GM12878 (cell line): ENCODE measurements at regions not wholly inside any gene's neighbourhood (a gene's known extent, or its start where the extent isn't known, plus 50 kb on each side); places are given as distances from the start of the nearest gene placed in this dataset.

Experiments
- ATAC-seq: fragments of 200-7000 bp; cut with Tn5 transposase; 3 replicates; pipeline ENCODE4 v1.9.1; 2020; ENCODE audit warnings: mild to moderate bottlenecking, moderate library complexity
- BruUV-seq: library from RNA; stranded (reverse); fragments of 400-500 nt; replicated peaks from 2 replicates; lab custom pipeline; 2021; lab: Mats Ljungman, UMichigan
- CTCF ChIA-PET: fragments of 300-600 bp; sonication (Branson Sonifier 250); formaldehyde crosslinking; extraction: SDS; loops from one replicate; lab custom pipeline; 2021; ENCODE audit warnings: inconsistent platforms; lab: Yijun Ruan, JAX
- POLR2A ChIA-PET: fragments of 350-600 bp; formaldehyde crosslinking; extraction: SDS; loops from one replicate; lab custom pipeline; 2021; ENCODE audit warnings: inconsistent platforms; lab: Charles Lee
- RAD21 ChIA-PET: fragments of 300-600 bp; sonication (Branson Sonifier 250); formaldehyde crosslinking; loops from one replicate; lab custom pipeline; 2023; ENCODE audit warnings: antibody characterized with exemption; ENCODE audit not compliant: unreplicated experiment; lab: Charles Lee
- SMC1A ChIA-PET: fragments of 300-600 bp; sonication (Branson Sonifier 250); formaldehyde crosslinking; loops from one replicate; lab custom pipeline; 2023; ENCODE audit not compliant: unreplicated experiment, uncharacterized antibody; lab: Charles Lee
- DNase-seq: peaks from one replicate; pipeline ENCODE4 v3.0.0-alpha.2; 2011; ENCODE audit warnings: low read depth, low spot score
- FAIRE-seq: peaks from 3 replicates; lab custom pipeline; 2011; peaks lifted over from hg19 to GRCh38; lab: Jason Lieb, UNC
- H2AFZ ChIP-seq: 2 replicates; pipeline ENCODE4 v1.6.0; 2011; ENCODE audit warnings: low read depth, low read length, control low read depth; ENCODE audit not compliant: control insufficient read depth
- H3K27ac ChIP-seq: 2 replicates; pipeline ENCODE4 v1.5.1; 2011; ENCODE audit warnings: control low read depth; ENCODE audit not compliant: control insufficient read depth, insufficient read depth
- H3K27me3 ChIP-seq, 2 experiments: replicated peaks in 1 of 2; 2 replicates each; pipeline versions ENCODE4 v1.6.0 to v1.6.1; 2011; ENCODE audit warnings: low read length in 1 of 2; ENCODE audit not compliant: control insufficient read depth in 2 of 2, insufficient read depth in 2 of 2
- H3K36me3 ChIP-seq, 2 experiments: 2 replicates each; pipeline ENCODE4 v1.5.1; 2011; ENCODE audit warnings: low read length in 1 of 2; ENCODE audit not compliant: control insufficient read depth in 2 of 2, insufficient read depth in 2 of 2
- H3K4me1 ChIP-seq: 2 replicates; pipeline ENCODE4 v1.6.1; 2011; ENCODE audit warnings: mild to moderate bottlenecking, low read length, moderate library complexity, mixed read lengths; ENCODE audit not compliant: control insufficient read depth, insufficient read depth
- H3K4me2 ChIP-seq: 2 replicates; pipeline ENCODE4 v1.6.0; 2011; ENCODE audit warnings: control low read depth; ENCODE audit not compliant: control insufficient read depth, insufficient read depth
- H3K4me3 ChIP-seq: fragments of 200-600 bp; sonication (generic); 2 replicates; pipeline ENCODE4 v1.5.1; 2016
- H3K79me2 ChIP-seq: 2 replicates; pipeline ENCODE4 v1.6.0; 2011; ENCODE audit warnings: low read length; ENCODE audit not compliant: control insufficient read depth, insufficient read depth
- H3K9ac ChIP-seq: 2 replicates; pipeline ENCODE4 v1.8.0; 2011; ENCODE audit warnings: low read length, control low read depth, mixed read lengths; ENCODE audit not compliant: control insufficient read depth, insufficient read depth
- H3K9me3 ChIP-seq: replicated peaks from 3 replicates; pipeline ENCODE4 v1.5.1; 2011; ENCODE audit warnings: mild to moderate bottlenecking, low read length; ENCODE audit not compliant: control insufficient read depth, insufficient read depth
- H4K20me1 ChIP-seq: 2 replicates; pipeline ENCODE4 v1.6.0; 2011; ENCODE audit not compliant: control insufficient read depth, insufficient read depth
- BACH1 ChIP-seq: fragments of 450-650 bp; IDR thresholded peaks from 2 replicates; pipeline ENCODE4 v1.6.1; 2017; ENCODE audit warnings: mild to moderate bottlenecking, borderline replicate concordance
- CBFB ChIP-seq: IDR thresholded peaks from 2 replicates; pipeline ENCODE4 v1.6.1; 2016; ENCODE audit warnings: antibody characterized with exemption, low read depth
- CHD1 ChIP-seq: IDR thresholded peaks from 2 replicates; pipeline ENCODE4 v1.6.1; 2012; ENCODE audit warnings: low read depth, low read length, improper control_type of control experiment
- EZH2 ChIP-seq: IDR thresholded peaks from 2 replicates; pipeline ENCODE4 v1.6.1; 2012; ENCODE audit warnings: low read depth, mild to moderate bottlenecking, control low read depth, inconsistent platforms, low read length, borderline replicate concordance; ENCODE audit not compliant: control insufficient read depth
- RAD21 ChIP-seq: IDR thresholded peaks from 2 replicates; pipeline ENCODE4 v1.6.1; 2011; ENCODE audit warnings: mild to moderate bottlenecking, low read depth, low read length, moderate library complexity; ENCODE audit not compliant: insufficient read depth
- RAD51 ChIP-seq: fragments of 450-650 bp; IDR thresholded peaks from 2 replicates; pipeline ENCODE4 v1.6.1; 2016; ENCODE audit warnings: moderate library complexity, mild to moderate bottlenecking, inconsistent platforms
- SMAD1 ChIP-seq: fragments of 450-650 bp; IDR thresholded peaks from 2 replicates; pipeline ENCODE4 v1.6.1; 2018; ENCODE audit warnings: mild to moderate bottlenecking, low read depth; ENCODE audit not compliant: partially characterized antibody
- SMC3 ChIP-seq: IDR thresholded peaks from 2 replicates; pipeline ENCODE4 v1.6.1; 2011; ENCODE audit warnings: low read length, improper control_type of control experiment, borderline replicate concordance
- TAF1 ChIP-seq: IDR thresholded peaks from 2 replicates; pipeline ENCODE4 v1.6.1; 2011; ENCODE audit warnings: mild to moderate bottlenecking, low read depth, low read length, borderline replicate concordance
- TARDBP ChIP-seq: IDR thresholded peaks from 2 replicates; pipeline ENCODE4 v1.6.1; 2016; ENCODE audit warnings: borderline replicate concordance
- TCF12 ChIP-seq: IDR thresholded peaks from 2 replicates; pipeline ENCODE4 v1.6.1; 2011; ENCODE audit warnings: low read depth, mild to moderate bottlenecking, low read length
- WGBS: methylation state at CpG from one replicate; pipeline ENCODE4 v1.1.6; 2016; ENCODE audit warnings: low lambda C conversion rate; ENCODE audit not compliant: insufficient replicate concordance, insufficient coverage; ENCODE audit errors: missing lambda C conversion rate; 5-methylcytosine and 5-hydroxymethylcytosine counted together
- in situ Hi-C: fragments of 300-500 bp; cut with MboI; formaldehyde crosslinking; loops from 9 replicates; pipeline ENCODE4 v1.14.3; 2018; ENCODE audit warnings: mixed read lengths
- intact Hi-C: fragments of 100-400 bp; cut with micrococcal nuclease; formaldehyde crosslinking; loops from one replicate; pipeline ENCODE4 v1.14.2; 2022; ENCODE audit not compliant: unreplicated experiment
- TF ChIP-seq, protein P1 (sequence below), 3 experiments: IDR thresholded peaks in 2 of 3; conservative IDR thresholded peaks in 1 of 3; 2 replicates each; pipeline ENCODE4 v1.5.1; 2011; ENCODE audit warnings: low read depth in 3 of 3, low read length in 3 of 3, mild to moderate bottlenecking in 3 of 3, control low read depth in 2 of 3, moderate library complexity in 2 of 3, inconsistent platforms in 1 of 3, mixed read lengths in 1 of 3; ENCODE audit not compliant: control insufficient read depth in 2 of 3, insufficient read depth in 1 of 3; ENCODE audit errors: extremely low read depth in 1 of 3

DNA sequence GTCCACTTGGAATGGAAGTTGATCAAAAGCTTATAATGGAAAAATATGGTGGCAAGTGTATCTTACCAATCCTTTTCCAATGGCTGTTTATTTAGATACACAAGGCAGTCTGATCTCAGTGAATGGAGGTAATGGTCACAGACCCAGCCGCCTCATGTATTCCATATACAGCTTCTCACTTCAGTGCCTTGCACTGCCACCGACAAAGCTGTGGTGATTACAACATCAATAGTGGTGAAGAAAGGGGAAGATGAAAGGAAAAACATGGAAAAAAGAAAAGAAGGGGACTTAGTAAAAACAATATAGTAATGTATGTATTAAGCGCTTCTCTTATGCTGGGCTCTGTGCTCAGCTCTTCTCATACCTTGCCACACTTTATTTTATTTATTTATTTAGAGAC lies 297.3 kb upstream of the RASA1 start:
- TF ChIP-seq TAF1 (no peak), TCF12 (no peak), TARDBP (no peak), CBFB (no peak)
- Histone ChIP-seq H3K27me3 (peaks cover 0 to 2% of the 10 kb centered on the region in 2 experiments; a peak in 1 of 4 replicates), H3K9me3 (no peaks in the 10 kb centered on the region), H3K4me2 (no peak overlapping the region), H4K20me1 (no peaks in the 10 kb centered on the region), H3K36me3 (no peaks in the 10 kb centered on the region), H3K4me3 (no peak overlapping the region), H3K27ac (no peak overlapping the region), H2AFZ (no peak overlapping the region), H3K9ac (no peak overlapping the region), H3K79me2 (no peaks in the 10 kb centered on the region), H3K4me1 (no peaks in the 10 kb centered on the region)
- SMC1A ChIA-PET = interaction anchor here (0.8 to 1.2 kb wide), 8 partner anchors 16 to 430 kb away, joined by 3 to 5 read pairs (median 3); no protein-coding TSS in a partner anchor
- DNase-seq (no peak), FAIRE-seq (no peak), ATAC-seq (no peak)
- WGBS = 91% methylated on average over 3 of the region's 3 CpGs
- in situ Hi-C loops = no loop called here
- RAD21 ChIA-PET = interaction anchor here (1.0 to 1.3 kb wide), 2 partner anchors 430 to 889 kb away, joined by 3 read pairs; no protein-coding TSS in a partner anchor
- CTCF ChIA-PET = interaction anchor here (0.6 to 1.8 kb wide), 10 partner anchors 9 to 1832 kb away, joined by 3 to 6 read pairs (median 4); no protein-coding TSS in a partner anchor
- intact Hi-C loops = no loop called here
- BruUV-seq = no TSS peak
- POLR2A ChIA-PET = interaction anchor here (0.8 kb wide), 1 partner anchor 44 kb away, joined by 5 read pairs; no protein-coding TSS in a partner anchor

DNA sequence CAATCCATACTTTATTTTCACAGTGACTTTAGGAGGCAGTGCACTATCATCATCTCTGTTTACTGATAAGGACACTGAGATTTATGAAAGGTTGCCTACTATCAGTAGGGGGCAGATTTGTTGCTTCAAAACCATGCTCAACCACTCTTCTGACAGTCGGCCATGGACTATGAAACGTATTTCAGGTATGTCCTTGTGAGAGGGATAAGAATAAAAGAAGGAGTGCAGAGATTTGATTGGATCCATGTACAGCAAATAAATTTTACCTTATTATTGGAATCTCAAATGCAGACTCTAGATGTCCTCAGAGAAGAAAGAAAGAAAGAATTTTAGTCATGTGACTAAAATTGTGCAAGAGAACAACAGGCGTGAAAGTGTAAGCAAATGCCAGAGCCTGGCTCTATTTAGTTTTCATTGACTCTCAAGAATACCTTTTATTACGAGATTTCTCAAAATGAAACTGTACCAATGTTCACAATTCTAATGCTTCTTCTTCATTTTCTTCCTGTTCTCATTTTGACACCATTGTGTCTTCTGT lies 296.6 kb upstream of the RASA1 start:
- intact Hi-C loops = no loop called here
- no peak overlapping the region for H3K9ac ChIP-seq
- no peak overlapping the region for H3K27ac ChIP-seq
- in situ Hi-C loops = no loop called here
- 6% methylated on average over 4 of the region's 4 CpGs for WGBS
- H2AFZ ChIP-seq = no peak overlapping the region
- no TSS peak for BruUV-seq
- H3K36me3 ChIP-seq = no peaks in the 10 kb centered on the region
- peak; percentile 64 for FAIRE-seq
- SMC1A ChIA-PET = interaction anchor here (1.0 kb wide), 2 partner anchors 15 to 429 kb away, joined by 3 to 5 read pairs; no protein-coding TSS in a partner anchor
- no peaks in the 10 kb centered on the region for H3K9me3 ChIP-seq
- RAD21 ChIA-PET = interaction anchor here (1.0 to 1.3 kb wide), 2 partner anchors 429 to 889 kb away, joined by 3 read pairs; no protein-coding TSS in a partner anchor
- TF ChIP-seq SMC3 (peak; percentile 43; the same call in 1 of the 2 replicates), CHD1 (no peak), CBFB (no peak), BACH1 (no peak), RAD21 (0 out of 2 replicates have a peak, but pooled peaks have one; percentile 28), RAD51 (peak; percentile 69; the same call in 1 of the 2 replicates), EZH2 (no peak), SMAD1 (no peak)
- TF ChIP-seq, protein P1, sequence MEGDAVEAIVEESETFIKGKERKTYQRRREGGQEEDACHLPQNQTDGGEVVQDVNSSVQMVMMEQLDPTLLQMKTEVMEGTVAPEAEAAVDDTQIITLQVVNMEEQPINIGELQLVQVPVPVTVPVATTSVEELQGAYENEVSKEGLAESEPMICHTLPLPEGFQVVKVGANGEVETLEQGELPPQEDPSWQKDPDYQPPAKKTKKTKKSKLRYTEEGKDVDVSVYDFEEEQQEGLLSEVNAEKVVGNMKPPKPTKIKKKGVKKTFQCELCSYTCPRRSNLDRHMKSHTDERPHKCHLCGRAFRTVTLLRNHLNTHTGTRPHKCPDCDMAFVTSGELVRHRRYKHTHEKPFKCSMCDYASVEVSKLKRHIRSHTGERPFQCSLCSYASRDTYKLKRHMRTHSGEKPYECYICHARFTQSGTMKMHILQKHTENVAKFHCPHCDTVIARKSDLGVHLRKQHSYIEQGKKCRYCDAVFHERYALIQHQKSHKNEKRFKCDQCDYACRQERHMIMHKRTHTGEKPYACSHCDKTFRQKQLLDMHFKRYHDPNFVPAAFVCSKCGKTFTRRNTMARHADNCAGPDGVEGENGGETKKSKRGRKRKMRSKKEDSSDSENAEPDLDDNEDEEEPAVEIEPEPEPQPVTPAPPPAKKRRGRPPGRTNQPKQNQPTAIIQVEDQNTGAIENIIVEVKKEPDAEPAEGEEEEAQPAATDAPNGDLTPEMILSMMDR (IDR thresholded peaks at IDR 0.05 in 2 of 3, conservative IDR thresholded peaks at IDR 0.05 in 1 of 3; ENCODE audit: control insufficient read depth in 2 of 3, extremely low read depth in 1 of 3, insufficient read depth in 1 of 3, low read depth in 3 of 3, low read length in 3 of 3) = peak; percentile 27 to 31 (median 30); a peak in 4 of 6 replicates
- CTCF ChIA-PET = interaction anchor here (1.0 to 1.5 kb wide), 3 partner anchors 8 to 11 kb away, joined by 3 to 6 read pairs (median 5); no protein-coding TSS in a partner anchor
- H3K27me3 ChIP-seq = peaks cover 0 to 2% of the 10 kb centered on the region in 2 experiments; a peak in 1 of 4 replicates
- peak; percentile 83 for ATAC-seq
- POLR2A ChIA-PET = no interaction called here
- H3K4me2 ChIP-seq = peak overlapping the region; percentile 53; the same call in 1 of the 2 replicates
- H3K4me3 ChIP-seq = no peak overlapping the region
- H4K20me1 ChIP-seq = no peaks in the 10 kb centered on the region
- DNase-seq = no peak
- H3K4me1 ChIP-seq = no peaks in the 10 kb centered on the region
- H3K79me2 ChIP-seq = no peaks in the 10 kb centered on the region
